H9 (cell line): ENCODE measurements at regions not wholly inside any gene's neighbourhood (a gene's known extent, or its start where the extent isn't known, plus 50 kb on each side); places are given as distances from the start of the nearest gene placed in this dataset.

Source experiments
- DNase-seq: peaks from one replicate; pipeline ENCODE4 v3.0.0-alpha.2; 2017
- H2AFZ ChIP-seq: one replicate; pipeline ENCODE4 v1.6.1; 2013; ENCODE audit warnings: mild to moderate bottlenecking, low read length, control low read depth, moderate library complexity
- H2AK5ac ChIP-seq: 2 replicates; pipeline ENCODE4 v1.6.1; 2013; ENCODE audit warnings: low read length, control low read depth, mixed read lengths; ENCODE audit not compliant: insufficient read length
- H2BK120ac ChIP-seq: one replicate; pipeline ENCODE4 v1.6.1; 2013; ENCODE audit warnings: low read depth, mild to moderate bottlenecking, low read length, control low read depth, inconsistent platforms; ENCODE audit not compliant: poor library complexity, severe bottlenecking
- H2BK12ac ChIP-seq: 2 replicates; pipeline ENCODE4 v1.6.1; 2013; ENCODE audit warnings: low read length, control low read depth, mixed read lengths, low read depth; ENCODE audit not compliant: insufficient read length
- H2BK15ac ChIP-seq: 2 replicates; pipeline ENCODE4 v1.6.1; 2013; ENCODE audit warnings: low read depth, low read length, control low read depth
- H2BK20ac ChIP-seq: one replicate; pipeline ENCODE4 v1.6.1; 2013; ENCODE audit warnings: low read depth, mild to moderate bottlenecking, low read length, control low read depth, inconsistent platforms; ENCODE audit not compliant: poor library complexity, severe bottlenecking
- H2BK5ac ChIP-seq: 2 replicates; pipeline ENCODE4 v1.6.1; 2013; ENCODE audit warnings: low read length, control low read depth, mixed read lengths; ENCODE audit not compliant: insufficient read length
- H3K14ac ChIP-seq: 2 replicates; pipeline ENCODE4 v1.6.1; 2013; ENCODE audit warnings: low read length, control low read depth; ENCODE audit not compliant: insufficient read depth
- H3K18ac ChIP-seq: 2 replicates; pipeline ENCODE4 v1.6.1; 2013; ENCODE audit warnings: low read depth, mild to moderate bottlenecking, mixed read lengths, low read length, control low read depth; ENCODE audit not compliant: insufficient read length
- H3K23ac ChIP-seq: 2 replicates; pipeline ENCODE4 v1.6.1; 2013; ENCODE audit warnings: low read length, control low read depth, mixed read lengths, low read depth; ENCODE audit not compliant: insufficient read length
- H3K23me2 ChIP-seq: 2 replicates; pipeline ENCODE4 v1.6.1; 2013; ENCODE audit warnings: low read depth, mild to moderate bottlenecking, mixed read lengths, low read length, control low read depth; ENCODE audit not compliant: insufficient read length, poor library complexity, severe bottlenecking
- H3K27ac ChIP-seq: 2 replicates; pipeline ENCODE4 v1.5.1; 2013; ENCODE audit warnings: low read length, control low read depth, mixed read lengths, low read depth; ENCODE audit not compliant: insufficient read length
- H3K27me3 ChIP-seq: 2 replicates; pipeline ENCODE4 v1.6.1; 2013; ENCODE audit warnings: low read length, control low read depth, inconsistent platforms; ENCODE audit not compliant: insufficient read depth
- H3K4ac ChIP-seq: 2 replicates; pipeline ENCODE4 v1.6.1; 2013; ENCODE audit warnings: low read depth, mild to moderate bottlenecking, control low read depth, inconsistent platforms, low read length, moderate library complexity
- H3K4me1 ChIP-seq: 2 replicates; pipeline ENCODE4 v1.6.1; 2013; ENCODE audit warnings: low read length, control low read depth, inconsistent platforms; ENCODE audit not compliant: insufficient read depth
- H3K4me2 ChIP-seq: 2 replicates; pipeline ENCODE4 v1.6.1; 2013; ENCODE audit warnings: low read length, control low read depth, mixed read lengths; ENCODE audit not compliant: insufficient read length, insufficient read depth
- H3K56ac ChIP-seq: 2 replicates; pipeline ENCODE4 v1.6.1; 2013; ENCODE audit warnings: low read depth, mild to moderate bottlenecking, mixed read lengths, low read length, control low read depth; ENCODE audit not compliant: insufficient read length
- H3K79me1 ChIP-seq: 2 replicates; pipeline ENCODE4 v1.6.1; 2013; ENCODE audit warnings: low read depth, mild to moderate bottlenecking, moderate library complexity, low read length, control low read depth, inconsistent platforms; ENCODE audit not compliant: insufficient read depth, poor library complexity, severe bottlenecking
- H3K79me2 ChIP-seq: 2 replicates; pipeline ENCODE4 v1.6.1; 2013; ENCODE audit warnings: low read length, control low read depth, inconsistent platforms; ENCODE audit not compliant: insufficient read depth
- H3K9ac ChIP-seq: 2 replicates; pipeline ENCODE4 v1.6.1; 2013; ENCODE audit warnings: low read length, control low read depth, mixed read lengths; ENCODE audit not compliant: insufficient read length; ENCODE audit errors: extremely low read depth
- H3K9me3 ChIP-seq: one replicate; pipeline ENCODE4 v1.6.1; 2013; ENCODE audit warnings: low read depth, low read length, inconsistent platforms; ENCODE audit not compliant: control insufficient read depth
- H3T11ph ChIP-seq: one replicate; pipeline ENCODE4 v1.6.1; 2013; ENCODE audit warnings: mild to moderate bottlenecking, low read length, control low read depth, inconsistent platforms
- H4K20me1 ChIP-seq: one replicate; pipeline ENCODE4 v1.6.1; 2013; ENCODE audit not compliant: control insufficient read depth, insufficient read length, insufficient read depth
- H4K5ac ChIP-seq: 2 replicates; pipeline ENCODE4 v1.6.1; 2013; ENCODE audit warnings: low read depth, mild to moderate bottlenecking, mixed read lengths, low read length, control low read depth; ENCODE audit not compliant: insufficient read length
- H4K8ac ChIP-seq: replicated peaks from 2 replicates; pipeline ENCODE4 v1.6.1; 2013; ENCODE audit warnings: low read length, control low read depth, mixed read lengths, low read depth; ENCODE audit not compliant: insufficient read length
- H4K91ac ChIP-seq: 2 replicates; pipeline ENCODE4 v1.6.1; 2013; ENCODE audit warnings: low read depth, mild to moderate bottlenecking, moderate library complexity, mixed read lengths, low read length, control low read depth; ENCODE audit not compliant: insufficient read length
- H3K27ac Mint-ChIP-seq, 3 experiments: 2 replicates in 2 of 3; 3 replicates in 1 of 3; pipeline ENCODE4 v1.8.0; 2020 to 2021; ENCODE audit warnings: mixed read lengths in 3 of 3, mild to moderate bottlenecking in 1 of 3, moderate library complexity in 1 of 3
- H3K27me3 Mint-ChIP-seq: 2 replicates; pipeline ENCODE4 v1.8.0; 2021; ENCODE audit warnings: low read depth, mild to moderate bottlenecking, moderate library complexity, mixed read lengths
- H3K36me3 Mint-ChIP-seq, 3 experiments: 2 replicates in 2 of 3; 3 replicates in 1 of 3; pipeline ENCODE4 v1.8.0; 2020 to 2021; ENCODE audit warnings: low read depth in 3 of 3, mixed read lengths in 3 of 3; ENCODE audit not compliant: insufficient read depth in 1 of 3
- H3K4me1 Mint-ChIP-seq, 2 experiments: 2 replicates each; pipeline ENCODE4 v1.8.0; 2020; ENCODE audit warnings: mixed read lengths in 2 of 2
- H3K4me3 Mint-ChIP-seq, 2 experiments: 2 replicates in 1 of 2; 3 replicates in 1 of 2; pipeline ENCODE4 v1.8.0; 2020 to 2021; ENCODE audit warnings: mild to moderate bottlenecking in 2 of 2, mixed read lengths in 2 of 2, moderate library complexity in 1 of 2
- H3K9me3 Mint-ChIP-seq, 2 experiments: 2 replicates in 1 of 2; 3 replicates in 1 of 2; pipeline ENCODE4 v1.8.0; 2020; ENCODE audit warnings: mild to moderate bottlenecking in 2 of 2, mixed read lengths in 2 of 2, moderate library complexity in 1 of 2
- CTCF ChIP-seq: fragments of 200-600 bp; sonication (generic); conservative IDR thresholded peaks from 3 replicates; pipeline ENCODE4 v1.8.0; 2021; ENCODE audit warnings: antibody characterized with exemption, mild to moderate bottlenecking
- WGBS: extraction: QIAGEN DNeasy Blood & Tissue Kit; methylation state at CpG from one replicate; pipeline ENCODE4 v1.1.7; 2013; ENCODE audit warnings: missing lambda C conversion rate, low lambda C conversion rate, mixed read lengths; ENCODE audit not compliant: insufficient read length; ENCODE audit errors: extremely low coverage; 5-methylcytosine and 5-hydroxymethylcytosine counted together

DNA sequence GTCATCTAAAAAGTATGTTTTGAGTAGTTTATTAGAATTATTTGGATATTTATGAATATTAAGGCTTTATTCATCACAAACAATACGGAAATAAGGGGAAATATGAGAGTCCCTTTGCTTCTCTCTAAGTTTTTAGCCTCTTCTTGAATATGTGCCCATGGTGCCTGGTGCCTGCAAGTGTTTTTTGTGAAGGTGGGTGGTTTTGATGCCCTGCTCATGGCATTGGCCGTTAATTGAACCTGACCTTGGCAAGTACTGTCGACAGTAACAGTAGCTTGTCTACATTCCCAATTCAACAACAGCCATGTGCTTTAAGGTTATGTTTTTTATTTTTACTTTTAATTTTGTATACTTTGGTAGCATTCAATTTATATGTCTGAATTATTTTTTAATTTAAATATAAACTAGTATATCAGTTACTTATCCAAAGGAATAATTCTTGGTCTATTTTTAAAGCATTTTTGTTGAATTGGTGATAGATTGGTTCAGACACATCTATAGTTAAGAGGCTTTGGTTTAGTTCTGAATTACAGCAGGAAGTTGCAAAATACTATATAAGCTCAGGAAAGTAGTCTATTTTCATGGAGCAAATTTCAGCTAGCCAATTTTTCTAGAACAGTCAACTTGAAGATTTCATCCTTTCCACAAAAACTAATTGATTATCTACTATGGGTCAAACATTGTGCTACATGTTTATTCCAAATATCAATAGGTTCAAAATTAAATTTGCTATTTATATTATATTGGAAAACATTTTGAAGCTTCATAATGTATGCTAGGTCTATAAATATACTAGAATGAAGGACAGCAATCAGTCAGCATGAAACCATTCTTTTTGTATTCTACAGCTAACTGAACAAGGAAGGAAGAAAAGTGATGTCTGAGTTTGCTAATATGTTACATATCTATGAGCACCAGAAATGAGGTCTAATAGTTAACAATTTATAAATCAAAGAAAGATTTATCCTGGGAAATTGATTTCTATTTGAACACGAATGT lies 184.4 kb downstream of the MRPL39 start:
- H3K23ac ChIP-seq: no peak overlapping the region
- Mint-ChIP-seq H3K4me1 (no peaks in the 10 kb centered on the region; a peak in 1 of 4 replicates), H3K27ac (no peak overlapping the region), H3K36me3 (no peaks in the 10 kb centered on the region), H3K9me3 (no peaks in the 10 kb centered on the region), H3K4me3 (no peak overlapping the region), H3K27me3 (peaks cover 6% of the 10 kb centered on the region)
- no peak overlapping the region for H2BK20ac ChIP-seq
- no peaks in the 10 kb centered on the region for H3K9me3 ChIP-seq
- H3T11ph ChIP-seq: no peak overlapping the region
- WGBS: no CpG with 5 or more reads among the region's 4 CpGs
- H3K27ac ChIP-seq: no peak overlapping the region
- H3K79me2 ChIP-seq: no peaks in the 10 kb centered on the region
- H2BK12ac ChIP-seq: no peak overlapping the region
- H3K56ac ChIP-seq: no peak overlapping the region
- DNase-seq: no peak
- H3K14ac ChIP-seq: no peak overlapping the region
- no peak overlapping the region for H3K4me2 ChIP-seq
- no peaks in the 10 kb centered on the region for H3K23me2 ChIP-seq
- TF ChIP-seq CTCF: no peak
- H2AFZ ChIP-seq: no peak overlapping the region
- no peak overlapping the region for H4K91ac ChIP-seq
- H2BK15ac ChIP-seq: no peak overlapping the region
- H4K8ac ChIP-seq: no peak overlapping the region
- no peak overlapping the region for H2BK120ac ChIP-seq
- no peak overlapping the region for H2BK5ac ChIP-seq
- H3K18ac ChIP-seq: no peak overlapping the region
- H3K4ac ChIP-seq: no peak overlapping the region
- H3K27me3 ChIP-seq: no peaks in the 10 kb centered on the region
- no peak overlapping the region for H2AK5ac ChIP-seq
- no peak overlapping the region for H4K5ac ChIP-seq
- H4K20me1 ChIP-seq: no peaks in the 10 kb centered on the region
- H3K9ac ChIP-seq: no peak overlapping the region
- no peaks in the 10 kb centered on the region for H3K79me1 ChIP-seq
- no peaks in the 10 kb centered on the region for H3K4me1 ChIP-seq
